Hepatocyte (in vitro differentiated cells): ENCODE measurements at regions not wholly inside any gene's neighbourhood (a gene's known extent, or its start where the extent isn't known, plus 50 kb on each side); places are given as distances from the start of the nearest gene placed in this dataset.

Experiments
- DNase-seq: peaks from one replicate; pipeline ENCODE4 v3.0.0-alpha.2; 2016; ENCODE audit warnings: low spot score
- H2AFZ ChIP-seq: fragments of 200-600 bp; sonication (generic); 2 replicates; pipeline ENCODE4 v1.6.0; 2016; ENCODE audit warnings: antibody characterized with exemption, mild to moderate bottlenecking
- H3K27ac ChIP-seq: fragments of 200-600 bp; sonication (generic); 2 replicates; pipeline ENCODE4 v1.5.1; 2016; ENCODE audit warnings: mild to moderate bottlenecking
- H3K27me3 ChIP-seq: fragments of 200-600 bp; sonication (generic); 2 replicates; pipeline ENCODE4 v1.6.1; 2016
- H3K36me3 ChIP-seq: fragments of 200-600 bp; sonication (generic); replicated peaks from 2 replicates; pipeline ENCODE4 v1.5.1; 2016; ENCODE audit warnings: low read depth; ENCODE audit not compliant: insufficient read depth
- H3K4me1 ChIP-seq: fragments of 200-600 bp; sonication (generic); 2 replicates; pipeline ENCODE4 v1.5.1; 2016; ENCODE audit warnings: mild to moderate bottlenecking, moderate library complexity; ENCODE audit not compliant: insufficient read depth
- H3K4me2 ChIP-seq: fragments of 200-600 bp; sonication (generic); 2 replicates; pipeline ENCODE4 v1.6.0; 2016
- H3K4me3 ChIP-seq: fragments of 200-600 bp; sonication (generic); 2 replicates; pipeline ENCODE4 v1.5.1; 2016; ENCODE audit warnings: mild to moderate bottlenecking
- H3K79me2 ChIP-seq: fragments of 200-600 bp; sonication (generic); 2 replicates; pipeline ENCODE4 v1.6.0; 2017; ENCODE audit warnings: mild to moderate bottlenecking
- H3K9me2 ChIP-seq: fragments of 200-600 bp; sonication (generic); replicated peaks from 2 replicates; pipeline ENCODE4 v1.6.0; 2017; ENCODE audit warnings: mild to moderate bottlenecking; ENCODE audit not compliant: insufficient read depth
- H3K9me3 ChIP-seq: fragments of 200-600 bp; sonication (generic); 2 replicates; pipeline ENCODE4 v1.5.1; 2016; ENCODE audit warnings: low read depth, mild to moderate bottlenecking
- H4K20me1 ChIP-seq: fragments of 200-600 bp; sonication (generic); 2 replicates; pipeline ENCODE4 v1.6.0; 2016; ENCODE audit warnings: mild to moderate bottlenecking; ENCODE audit not compliant: insufficient read depth, poor library complexity, severe bottlenecking
- CTCF ChIP-seq: fragments of 200-600 bp; sonication (generic); IDR thresholded peaks from 2 replicates; pipeline ENCODE4 v1.5.1; 2016; ENCODE audit warnings: antibody characterized with exemption, mild to moderate bottlenecking; ENCODE audit not compliant: poor library complexity
- EZH2 ChIP-seq: fragments of 200-600 bp; sonication (generic); IDR thresholded peaks from 2 replicates; pipeline ENCODE4 v1.6.1; 2016; ENCODE audit warnings: antibody characterized with exemption, mild to moderate bottlenecking, borderline replicate concordance
- EZH2phosphoT487 ChIP-seq: fragments of 200-600 bp; sonication (generic); IDR thresholded peaks from one replicate; pipeline ENCODE4 v1.6.1; 2018; ENCODE audit warnings: antibody characterized with exemption, mild to moderate bottlenecking, low read depth, moderate library complexity; ENCODE audit not compliant: unreplicated experiment, severe bottlenecking
- WGBS: methylation state at CpG from one replicate; pipeline ENCODE4 v1.1.6; 2016; ENCODE audit warnings: low lambda C conversion rate; ENCODE audit errors: missing lambda C conversion rate; 5-methylcytosine and 5-hydroxymethylcytosine counted together

- H3K79me2 ChIP-seq: no peaks in the 10 kb centered on the region
- no peaks in the 10 kb centered on the region for H3K4me1 ChIP-seq
- WGBS: 59% methylated on average over 2 of the region's 2 CpGs
- H3K4me2 ChIP-seq: no peak overlapping the region
- H3K4me3 ChIP-seq: no peak overlapping the region
- no peaks in the 10 kb centered on the region for H3K36me3 ChIP-seq
- H3K9me2 ChIP-seq: no peaks in the 10 kb centered on the region
- DNase-seq: no peak
- no peak overlapping the region for H3K27ac ChIP-seq
- TF ChIP-seq EZH2 (no peak), EZH2phosphoT487 (no peak), CTCF (no peak)
- no peak overlapping the region for H2AFZ ChIP-seq
- H3K9me3 ChIP-seq: no peaks in the 10 kb centered on the region
- no peaks in the 10 kb centered on the region for H3K27me3 ChIP-seq
- no peaks in the 10 kb centered on the region for H4K20me1 ChIP-seq
Observed at GRCh38 chr6:98020222-98020621, 737.2 kb upstream of the MMS22L start.

- H3K9me2 ChIP-seq: no peaks in the 10 kb centered on the region
- no peaks in the 10 kb centered on the region for H3K36me3 ChIP-seq
- TF ChIP-seq EZH2phosphoT487 (no peak), EZH2 (no peak), CTCF (no peak)
- H3K9me3 ChIP-seq: no peaks in the 10 kb centered on the region
- WGBS: 80% methylated on average over 2 of the region's 2 CpGs
- no peak overlapping the region for H3K27ac ChIP-seq
- H3K4me2 ChIP-seq: no peak overlapping the region
- no peaks in the 10 kb centered on the region for H3K27me3 ChIP-seq
- no peak for DNase-seq
- no peaks in the 10 kb centered on the region for H3K4me1 ChIP-seq
- H3K79me2 ChIP-seq: no peaks in the 10 kb centered on the region
- H2AFZ ChIP-seq: no peak overlapping the region
- H4K20me1 ChIP-seq: no peaks in the 10 kb centered on the region
- no peak overlapping the region for H3K4me3 ChIP-seq
Observed at GRCh38 chr6:98024359-98024758, 741.3 kb upstream of the MMS22L start.

GRCh38 chr6:98027898-98028297 is 744.9 kb upstream of the MMS22L start:
- Histone ChIP-seq H3K79me2 (no peaks in the 10 kb centered on the region), H2AFZ (no peak overlapping the region), H4K20me1 (no peaks in the 10 kb centered on the region), H3K4me3 (no peak overlapping the region), H3K4me2 (no peak overlapping the region), H3K9me3 (no peaks in the 10 kb centered on the region), H3K9me2 (no peaks in the 10 kb centered on the region), H3K4me1 (no peaks in the 10 kb centered on the region), H3K36me3 (no peaks in the 10 kb centered on the region), H3K27me3 (no peaks in the 10 kb centered on the region), H3K27ac (no peak overlapping the region)
- TF ChIP-seq EZH2phosphoT487 (no peak), EZH2 (no peak), CTCF (no peak)
- WGBS: 83% methylated on average over 2 of the region's 2 CpGs
- DNase-seq: no peak

- H3K27ac ChIP-seq: no peak overlapping the region
- no peaks in the 10 kb centered on the region for H3K4me1 ChIP-seq
- H3K9me3 ChIP-seq: no peaks in the 10 kb centered on the region
- H4K20me1 ChIP-seq: no peaks in the 10 kb centered on the region
- 89% methylated on average over 3 of the region's 3 CpGs for WGBS
- no peak overlapping the region for H3K4me2 ChIP-seq
- no peaks in the 10 kb centered on the region for H3K9me2 ChIP-seq
- no peak overlapping the region for H3K4me3 ChIP-seq
- H3K79me2 ChIP-seq: no peaks in the 10 kb centered on the region
- H3K36me3 ChIP-seq: no peaks in the 10 kb centered on the region
- H2AFZ ChIP-seq: no peak overlapping the region
- no peak for TF ChIP-seq CTCF
- TF ChIP-seq EZH2phosphoT487: no peak
- no peak for TF ChIP-seq EZH2
- DNase-seq: no peak
- no peaks in the 10 kb centered on the region for H3K27me3 ChIP-seq
Observed at GRCh38 chr6:98033617-98034016, 750.6 kb upstream of the MMS22L start.
